Gastroesophageal sphincter (tissue), 3 donors: ENCODE measurements at regions not wholly inside any gene's neighbourhood (a gene's known extent, or its start where the extent isn't known, plus 50 kb on each side); places are given as distances from the start of the nearest gene placed in this dataset.

ENCODE experiments used
- EP300 ChIP-seq: sonication (generic); formaldehyde crosslinking; IDR thresholded peaks from one replicate; pipeline ENCODE4 v1.6.1; 2017; ENCODE audit warnings: antibody characterized with exemption, mild to moderate bottlenecking
- POLR2AphosphoS5 ChIP-seq: sonication (generic); formaldehyde crosslinking; IDR thresholded peaks from one replicate; pipeline ENCODE4 v1.6.1; 2017; ENCODE audit warnings: antibody characterized with exemption
- TF ChIP-seq, protein P1 (sequence below), 4 experiments: fragments of 200-600 bp in 2 of 4; fragments of 450-650 bp in 2 of 4; sonication (generic) in 1 of 4; IDR thresholded peaks; one replicate each; pipeline ENCODE4 v1.5.1; 2017 to 2019; ENCODE audit warnings: antibody characterized with exemption in 4 of 4, mild to moderate bottlenecking in 2 of 4, moderate library complexity in 2 of 4

- TF ChIP-seq, protein P1, sequence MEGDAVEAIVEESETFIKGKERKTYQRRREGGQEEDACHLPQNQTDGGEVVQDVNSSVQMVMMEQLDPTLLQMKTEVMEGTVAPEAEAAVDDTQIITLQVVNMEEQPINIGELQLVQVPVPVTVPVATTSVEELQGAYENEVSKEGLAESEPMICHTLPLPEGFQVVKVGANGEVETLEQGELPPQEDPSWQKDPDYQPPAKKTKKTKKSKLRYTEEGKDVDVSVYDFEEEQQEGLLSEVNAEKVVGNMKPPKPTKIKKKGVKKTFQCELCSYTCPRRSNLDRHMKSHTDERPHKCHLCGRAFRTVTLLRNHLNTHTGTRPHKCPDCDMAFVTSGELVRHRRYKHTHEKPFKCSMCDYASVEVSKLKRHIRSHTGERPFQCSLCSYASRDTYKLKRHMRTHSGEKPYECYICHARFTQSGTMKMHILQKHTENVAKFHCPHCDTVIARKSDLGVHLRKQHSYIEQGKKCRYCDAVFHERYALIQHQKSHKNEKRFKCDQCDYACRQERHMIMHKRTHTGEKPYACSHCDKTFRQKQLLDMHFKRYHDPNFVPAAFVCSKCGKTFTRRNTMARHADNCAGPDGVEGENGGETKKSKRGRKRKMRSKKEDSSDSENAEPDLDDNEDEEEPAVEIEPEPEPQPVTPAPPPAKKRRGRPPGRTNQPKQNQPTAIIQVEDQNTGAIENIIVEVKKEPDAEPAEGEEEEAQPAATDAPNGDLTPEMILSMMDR (IDR thresholded peaks at IDR 0.05), result no peak
- no peak for TF ChIP-seq POLR2AphosphoS5
- TF ChIP-seq EP300, result no peak
These were observed 559.9 kb upstream of the ARPP21 start for GRCh38 chr3:35079403-35079802.
